ENCODE measurements at regions not wholly inside any gene's neighbourhood (a gene's known extent, or its start where the extent isn't known, plus 50 kb on each side); places are given as distances from the start of the nearest gene placed in this dataset.

- TF ChIP-seq CTCF (conservative IDR thresholded peaks at IDR 0.05; ENCODE audit: low read depth, low read length) = no peak
- Histone ChIP-seq H3K9ac (no peak overlapping the region), H3K27ac (no peak overlapping the region), H3K4me2 (no peak overlapping the region), H3K79me2 (ENCODE audit: insufficient read depth, low read depth) (no peaks in the 10 kb centered on the region), H3K27me3 (ENCODE audit: insufficient read depth, low read depth) (no peaks in the 10 kb centered on the region), H4K20me1 (ENCODE audit: insufficient read depth) (no peaks in the 10 kb centered on the region), H3K4me1 (ENCODE audit: low read depth, poor library complexity, severe bottlenecking) (no peaks in the 10 kb centered on the region), H3K4me3 (IDR thresholded peaks at IDR 0.05; ENCODE audit: insufficient read depth, low read depth, low read length) (no peak overlapping the region), H2AFZ (ENCODE audit: low read depth) (no peak overlapping the region), H3K36me3 (ENCODE audit: insufficient read depth) (no peaks in the 10 kb centered on the region)
Observed at GRCh38 chr6:146886587-146887446, 288.0 kb downstream of the ADGB start.

GRCh38 chr6:146887447-146888077, 288.8 kb downstream of the ADGB start:
- Histone ChIP-seq H4K20me1 (ENCODE audit: insufficient read depth) (no peaks in the 10 kb centered on the region), H3K79me2 (ENCODE audit: insufficient read depth, low read depth) (no peaks in the 10 kb centered on the region), H3K27me3 (ENCODE audit: insufficient read depth, low read depth) (no peaks in the 10 kb centered on the region), H3K4me1 (ENCODE audit: low read depth, poor library complexity, severe bottlenecking) (no peaks in the 10 kb centered on the region), H3K27ac (no peak overlapping the region), H3K36me3 (ENCODE audit: insufficient read depth) (no peaks in the 10 kb centered on the region), H3K4me3 (IDR thresholded peaks at IDR 0.05; ENCODE audit: insufficient read depth, low read depth, low read length) (no peak overlapping the region), H2AFZ (ENCODE audit: low read depth) (no peak overlapping the region), H3K9ac (no peak overlapping the region), H3K4me2 (no peak overlapping the region)
- TF ChIP-seq CTCF (conservative IDR thresholded peaks at IDR 0.05; ENCODE audit: low read depth, low read length) = no peak

- Histone ChIP-seq H2AFZ (ENCODE audit: low read depth) (no peak overlapping the region), H3K4me3 (IDR thresholded peaks at IDR 0.05; ENCODE audit: insufficient read depth, low read depth, low read length) (no peak overlapping the region), H3K27ac (no peak overlapping the region), H4K20me1 (ENCODE audit: insufficient read depth) (no peaks in the 10 kb centered on the region), H3K9ac (no peak overlapping the region), H3K79me2 (ENCODE audit: insufficient read depth, low read depth) (no peaks in the 10 kb centered on the region), H3K36me3 (ENCODE audit: insufficient read depth) (no peaks in the 10 kb centered on the region), H3K27me3 (ENCODE audit: insufficient read depth, low read depth) (no peaks in the 10 kb centered on the region), H3K4me1 (ENCODE audit: low read depth, poor library complexity, severe bottlenecking) (no peaks in the 10 kb centered on the region), H3K4me2 (no peak overlapping the region)
- no peak for TF ChIP-seq CTCF (conservative IDR thresholded peaks at IDR 0.05; ENCODE audit: low read depth, low read length)
Observed at GRCh38 chr6:146889303-146889702, 290.5 kb downstream of the ADGB start.

- no peak overlapping the region for H3K9ac ChIP-seq
- no peak overlapping the region for H3K4me2 ChIP-seq
- no peak for TF ChIP-seq CTCF (conservative IDR thresholded peaks at IDR 0.05; ENCODE audit: low read depth, low read length)
- H3K4me3 ChIP-seq (IDR thresholded peaks at IDR 0.05; ENCODE audit: insufficient read depth, low read depth, low read length) = no peak overlapping the region
- H3K4me1 ChIP-seq (ENCODE audit: low read depth, poor library complexity, severe bottlenecking) = no peaks in the 10 kb centered on the region
- H3K27ac ChIP-seq = no peak overlapping the region
- no peaks in the 10 kb centered on the region for H3K36me3 ChIP-seq (ENCODE audit: insufficient read depth)
- no peak overlapping the region for H2AFZ ChIP-seq (ENCODE audit: low read depth)
- no peaks in the 10 kb centered on the region for H4K20me1 ChIP-seq (ENCODE audit: insufficient read depth)
- no peaks in the 10 kb centered on the region for H3K27me3 ChIP-seq (ENCODE audit: insufficient read depth, low read depth)
- H3K79me2 ChIP-seq (ENCODE audit: insufficient read depth, low read depth) = no peaks in the 10 kb centered on the region
Observed at GRCh38 chr6:146890172-146890571, 291.4 kb downstream of the ADGB start.

Measured in KMS-11 (cell line).